C4-2B (cell line): ENCODE measurements at regions not wholly inside any gene's neighbourhood (a gene's known extent, or its start where the extent isn't known, plus 50 kb on each side); places are given as distances from the start of the nearest gene placed in this dataset.

Source experiments
- H3K27ac ChIP-seq: fragments of 450-650 bp; 2 replicates; pipeline ENCODE4 v1.5.1; 2017
- CTCF ChIP-seq: fragments of 450-650 bp; conservative IDR thresholded peaks from 2 replicates; pipeline ENCODE4 v1.5.1; 2017; ENCODE audit warnings: mild to moderate bottlenecking
- ZFX ChIP-seq: fragments of 450-650 bp; IDR thresholded peaks from 2 replicates; pipeline ENCODE4 v1.6.1; 2017

DNA sequence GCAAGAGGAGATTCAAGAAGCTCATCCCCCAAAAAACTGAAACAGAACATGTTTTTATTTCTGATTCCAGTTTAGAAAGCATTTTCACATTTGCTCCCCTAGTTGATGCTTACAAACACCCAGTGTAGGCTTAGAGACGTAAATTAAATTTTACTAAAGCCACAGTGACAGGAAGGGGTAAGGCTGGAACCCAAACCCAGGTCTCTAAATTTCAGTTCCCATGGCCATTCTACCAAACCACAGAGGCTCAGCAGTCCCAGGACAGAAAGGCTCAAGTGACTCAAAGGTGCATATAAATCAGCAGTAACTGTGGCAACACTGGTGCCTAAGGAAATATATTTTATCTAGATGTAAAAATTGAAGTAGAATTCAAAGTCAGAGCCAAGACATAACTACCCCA lies 128.7 kb downstream of the CEP120 start:
- H3K27ac ChIP-seq = no peak overlapping the region
- TF ChIP-seq ZFX (no peak), CTCF (no peak)

DNA sequence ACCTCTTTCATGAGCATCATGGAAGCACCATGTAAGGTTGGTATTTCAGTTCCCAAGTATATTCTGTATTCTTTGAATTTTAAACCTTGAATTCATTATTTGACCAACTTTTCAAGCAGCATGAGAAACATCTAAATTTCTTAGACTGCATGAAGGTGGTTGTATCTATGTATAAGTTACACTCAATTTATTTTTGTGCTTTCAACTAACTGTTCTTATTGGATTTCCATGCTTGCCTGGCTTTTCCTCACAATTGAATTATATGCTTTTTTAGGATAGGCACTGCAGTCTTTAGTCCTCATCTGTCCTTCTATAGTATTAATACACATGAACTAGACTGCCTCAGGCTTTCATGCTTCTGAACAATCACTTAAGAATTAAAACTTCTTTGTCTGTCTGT lies 134.0 kb downstream of the CEP120 start:
- H3K27ac ChIP-seq = no peak overlapping the region
- TF ChIP-seq ZFX = no peak
- TF ChIP-seq CTCF = no peak

- H3K27ac ChIP-seq = no peak overlapping the region
- TF ChIP-seq CTCF (no peak), ZFX (no peak)
Measured at GRCh38 chr5:123287881-123288280, 135.3 kb downstream of the CEP120 start.

DNA sequence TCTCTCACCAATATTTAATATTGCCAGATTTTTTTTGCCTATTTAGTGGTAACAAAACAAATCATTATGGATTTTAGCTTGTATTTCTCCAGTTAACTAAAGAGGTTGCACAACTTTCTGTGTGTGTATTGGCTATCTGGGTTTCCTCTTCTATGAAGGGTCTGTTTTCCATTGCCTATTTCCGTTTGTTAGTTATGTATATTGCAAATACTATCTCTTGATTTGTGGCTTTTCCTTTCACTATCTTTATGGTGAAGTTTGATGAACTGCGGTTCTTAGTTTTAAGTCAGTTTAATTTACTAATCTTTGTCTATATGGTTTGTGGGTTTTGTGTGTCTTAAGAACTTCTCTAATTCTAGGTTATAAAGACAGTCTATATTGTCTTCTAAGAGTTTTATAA lies 136.3 kb downstream of the CEP120 start:
- no peak for TF ChIP-seq CTCF
- no peak for TF ChIP-seq ZFX
- no peak overlapping the region for H3K27ac ChIP-seq

GRCh38 chr5:123285122-123286023 lies 137.8 kb downstream of the CEP120 start:
- no peak overlapping the region for H3K27ac ChIP-seq
- TF ChIP-seq CTCF (no peak), ZFX (no peak)

- H3K27ac ChIP-seq = no peak overlapping the region
- no peak for TF ChIP-seq CTCF
- TF ChIP-seq ZFX = no peak
Measured at GRCh38 chr5:123283499-123283898, 139.7 kb downstream of the CEP120 start.

GRCh38 chr5:123283031-123283430 lies 140.2 kb downstream of the CEP120 start:
- H3K27ac ChIP-seq = no peak overlapping the region
- TF ChIP-seq ZFX (no peak), CTCF (no peak)
